IMR-90 (cell line): ENCODE measurements at regions not wholly inside any gene's neighbourhood (a gene's known extent, or its start where the extent isn't known, plus 50 kb on each side); places are given as distances from the start of the nearest gene placed in this dataset.

Experiments used
- ATAC-seq: fragments of 200-7000 bp; cut with Tn5 transposase; 2 replicates; pipeline ENCODE4 v1.9.1; 2020; ENCODE audit warnings: low read depth, mild to moderate bottlenecking, moderate library complexity
- BruUV-seq: library from RNA; stranded (reverse); fragments of 400-500 nt; replicated peaks from 2 replicates; lab custom pipeline; 2021; lab: Mats Ljungman, UMichigan
- CTCF ChIA-PET: fragments of 300-600 bp; formaldehyde crosslinking; extraction: SDS; loops from one replicate; lab custom pipeline; 2021; ENCODE audit warnings: antibody characterized with exemption; lab: Yijun Ruan, JAX
- POLR2A ChIA-PET: fragments of 300-600 bp; sonication (Branson Sonifier 250); formaldehyde crosslinking; loops from one replicate; lab custom pipeline; 2022; ENCODE audit warnings: antibody characterized with exemption; ENCODE audit not compliant: unreplicated experiment; lab: Charles Lee
- DNase-seq: peaks from one replicate; pipeline ENCODE4 v3.0.0; 2013
- H2AFZ ChIP-seq: replicated peaks from 2 replicates; pipeline ENCODE3; 2013; ENCODE audit warnings: low read length, mild to moderate bottlenecking; ENCODE audit not compliant: poor library complexity
- H2AK5ac ChIP-seq: 2 replicates; pipeline ENCODE4 v1.6.1; 2013; ENCODE audit warnings: low read depth, low read length, inconsistent platforms
- H2AK9ac ChIP-seq: replicated peaks from 2 replicates; pipeline ENCODE3; 2013; ENCODE audit warnings: mild to moderate bottlenecking, low read depth, low read length, moderate library complexity; ENCODE audit not compliant: poor library complexity
- H2BK120ac ChIP-seq: 2 replicates; pipeline ENCODE4 v1.6.1; 2013; ENCODE audit warnings: low read depth, low read length, inconsistent platforms
- H2BK15ac ChIP-seq: 3 replicates; pipeline ENCODE4 v1.6.1; 2013; ENCODE audit warnings: low read depth, low read length, inconsistent platforms
- H2BK20ac ChIP-seq: 2 replicates; pipeline ENCODE4 v1.6.1; 2013; ENCODE audit warnings: low read depth, mild to moderate bottlenecking, inconsistent platforms, low read length, moderate library complexity
- H2BK5ac ChIP-seq: 2 replicates; pipeline ENCODE4 v1.6.1; 2013; ENCODE audit warnings: mild to moderate bottlenecking, low read depth, low read length, inconsistent platforms; ENCODE audit not compliant: poor library complexity, severe bottlenecking
- H3K14ac ChIP-seq: replicated peaks from 2 replicates; pipeline ENCODE4 v1.6.1; 2013; ENCODE audit warnings: low read depth, low read length, inconsistent platforms
- H3K18ac ChIP-seq: 2 replicates; pipeline ENCODE4 v1.6.1; 2013; ENCODE audit warnings: low read depth, low read length, control low read depth
- H3K23ac ChIP-seq: 2 replicates; pipeline ENCODE4 v1.6.1; 2013; ENCODE audit warnings: low read depth, low read length, inconsistent platforms
- H3K27ac ChIP-seq: 2 replicates; pipeline ENCODE4 v1.5.1; 2013; ENCODE audit warnings: mild to moderate bottlenecking, control low read depth, low read length; ENCODE audit not compliant: insufficient read depth
- H3K27me3 ChIP-seq: 2 replicates; pipeline ENCODE4 v1.6.1; 2013; ENCODE audit warnings: low read length; ENCODE audit not compliant: control insufficient read depth, insufficient read depth
- H3K36me3 ChIP-seq: 2 replicates; pipeline ENCODE4 v1.6.1; 2013; ENCODE audit warnings: low read length, mixed read lengths; ENCODE audit not compliant: control insufficient read depth, insufficient read depth
- H3K4ac ChIP-seq: 2 replicates; pipeline ENCODE4 v1.6.1; 2013; ENCODE audit warnings: low read depth, low read length, inconsistent platforms
- H3K4me1 ChIP-seq: 2 replicates; pipeline ENCODE4 v1.6.1; 2013; ENCODE audit warnings: low read length, mixed read lengths; ENCODE audit not compliant: control insufficient read depth, insufficient read depth
- H3K4me2 ChIP-seq: 2 replicates; pipeline ENCODE4 v1.6.1; 2013; ENCODE audit warnings: low read depth, mild to moderate bottlenecking, control low read depth, low read length, moderate library complexity
- H3K4me3 ChIP-seq: 2 replicates; pipeline ENCODE4 v1.5.1; 2013; ENCODE audit warnings: low read depth, mild to moderate bottlenecking, control low read depth, low read length, moderate library complexity; ENCODE audit not compliant: insufficient read depth
- H3K56ac ChIP-seq: 2 replicates; pipeline ENCODE4 v1.6.1; 2013; ENCODE audit warnings: low read length, inconsistent platforms; ENCODE audit not compliant: insufficient read depth; ENCODE audit errors: extremely low read depth
- H3K79me1 ChIP-seq, 2 experiments: 2 replicates each; pipeline ENCODE4 v1.6.1; 2013; ENCODE audit warnings: low read length in 2 of 2, inconsistent platforms in 1 of 2, low read depth in 1 of 2
- H3K9ac ChIP-seq: 2 replicates; pipeline ENCODE4 v1.6.1; 2013; ENCODE audit warnings: low read depth, low read length, control low read depth
- H3K9me1 ChIP-seq: 2 replicates; pipeline ENCODE4 v1.6.1; 2013; ENCODE audit warnings: low read length, inconsistent platforms; ENCODE audit not compliant: insufficient read depth
- H3K9me3 ChIP-seq: 2 replicates; pipeline ENCODE4 v1.6.1; 2013; ENCODE audit warnings: low read length; ENCODE audit not compliant: control insufficient read depth, insufficient read depth
- H4K20me1 ChIP-seq: 2 replicates; pipeline ENCODE4 v1.6.1; 2013; ENCODE audit warnings: low read length, inconsistent platforms; ENCODE audit not compliant: insufficient read depth
- H4K5ac ChIP-seq: 2 replicates; pipeline ENCODE4 v1.6.1; 2013; ENCODE audit warnings: mild to moderate bottlenecking, low read depth, low read length, control low read depth
- H4K8ac ChIP-seq, 2 experiments: 2 replicates each; pipeline ENCODE4 v1.6.1; 2013; ENCODE audit warnings: low read depth in 2 of 2, low read length in 2 of 2, control low read depth in 1 of 2, inconsistent platforms in 1 of 2
- H4K91ac ChIP-seq: 2 replicates; pipeline ENCODE4 v1.6.1; 2013; ENCODE audit warnings: low read depth, low read length, inconsistent platforms; ENCODE audit not compliant: insufficient read depth
- BHLHE40 ChIP-seq: fragments of 150-350 bp; IDR thresholded peaks from 2 replicates; pipeline ENCODE4 v1.6.1; 2016; ENCODE audit warnings: mild to moderate bottlenecking, low read depth, low read length
- CEBPB ChIP-seq: IDR thresholded peaks from 2 replicates; pipeline ENCODE4 v1.6.1; 2012; ENCODE audit warnings: low read depth, low read length, improper control_type of control experiment
- CHD1 ChIP-seq: IDR thresholded peaks from 2 replicates; pipeline ENCODE4 v1.6.1; 2012; ENCODE audit warnings: low read depth, low read length, improper control_type of control experiment
- MAFK ChIP-seq: IDR thresholded peaks from 2 replicates; pipeline ENCODE4 v1.6.1; 2012; ENCODE audit warnings: low read depth, low read length, improper control_type of control experiment
- MAZ ChIP-seq: IDR thresholded peaks from 2 replicates; pipeline ENCODE4 v1.6.1; 2012; ENCODE audit warnings: low read depth, mild to moderate bottlenecking, low read length, improper control_type of control experiment, moderate library complexity, borderline replicate concordance
- MXI1 ChIP-seq: IDR thresholded peaks from 2 replicates; pipeline ENCODE4 v1.6.1; 2012; ENCODE audit warnings: low read depth, mild to moderate bottlenecking, low read length, moderate library complexity, borderline replicate concordance
- NFE2L2 ChIP-seq: fragments of 150-350 bp; IDR thresholded peaks from 2 replicates; pipeline ENCODE4 v1.6.1; 2016; ENCODE audit warnings: low read depth, mild to moderate bottlenecking, low read length
- POLR2A ChIP-seq: IDR thresholded peaks from 2 replicates; pipeline ENCODE4 v1.6.1; 2012; ENCODE audit warnings: mild to moderate bottlenecking, low read depth, low read length
- RAD21 ChIP-seq: IDR thresholded peaks from 2 replicates; pipeline ENCODE4 v1.6.1; 2012; ENCODE audit warnings: low read length, improper control_type of control experiment
- RCOR1 ChIP-seq: IDR thresholded peaks from 2 replicates; pipeline ENCODE4 v1.6.1; 2012; ENCODE audit warnings: mild to moderate bottlenecking, low read length, improper control_type of control experiment; ENCODE audit not compliant: insufficient replicate concordance
- RFX5 ChIP-seq: IDR thresholded peaks from 2 replicates; pipeline ENCODE4 v1.8.0; 2012; ENCODE audit warnings: low read depth, mild to moderate bottlenecking, low read length, moderate library complexity
- WGBS, 2 experiments: methylation state at CpG; one replicate each; pipeline versions ENCODE4 v1.1.5 to v1.1.7; 2013; ENCODE audit warnings: missing lambda C conversion rate in 2 of 2; ENCODE audit not compliant: insufficient read length in 1 of 2; ENCODE audit errors: extremely low coverage in 2 of 2; 5-methylcytosine and 5-hydroxymethylcytosine counted together
- dilution Hi-C: fragments of 300-500 bp; cut with HindIII; formaldehyde crosslinking; loops from one replicate; pipeline ENCODE4 v1.14.3; 2018; ENCODE audit warnings: low sequenced_read_pairs; ENCODE audit not compliant: unreplicated experiment
- in situ Hi-C: fragments of 300-500 bp; cut with MboI; formaldehyde crosslinking; loops from 3 replicates; pipeline ENCODE4 v1.14.3; 2019; ENCODE audit warnings: low sequenced_read_pairs, inconsistent platforms, mixed read lengths
- intact Hi-C: fragments of 100-400 bp; cut with micrococcal nuclease; formaldehyde crosslinking; loops from 2 replicates; pipeline ENCODE4 v1.10.0; 2022
- TF ChIP-seq, protein P1 (sequence below): conservative IDR thresholded peaks from 2 replicates; pipeline ENCODE4 v1.5.1; 2012; ENCODE audit warnings: mild to moderate bottlenecking, low read depth, low read length, improper control_type of control experiment
- TF ChIP-seq, protein P2 (sequence below): fragments of 150-350 bp; IDR thresholded peaks from 2 replicates; pipeline ENCODE4 v1.6.1; 2016; ENCODE audit warnings: low read depth, mild to moderate bottlenecking, low read length, moderate library complexity, borderline replicate concordance
- TF ChIP-seq, protein P3 (sequence below): fragments of 150-350 bp; IDR thresholded peaks from 2 replicates; pipeline ENCODE4 v1.6.1; 2017; ENCODE audit warnings: mild to moderate bottlenecking, antibody characterized with exemption, low read length, low read depth

DNA sequence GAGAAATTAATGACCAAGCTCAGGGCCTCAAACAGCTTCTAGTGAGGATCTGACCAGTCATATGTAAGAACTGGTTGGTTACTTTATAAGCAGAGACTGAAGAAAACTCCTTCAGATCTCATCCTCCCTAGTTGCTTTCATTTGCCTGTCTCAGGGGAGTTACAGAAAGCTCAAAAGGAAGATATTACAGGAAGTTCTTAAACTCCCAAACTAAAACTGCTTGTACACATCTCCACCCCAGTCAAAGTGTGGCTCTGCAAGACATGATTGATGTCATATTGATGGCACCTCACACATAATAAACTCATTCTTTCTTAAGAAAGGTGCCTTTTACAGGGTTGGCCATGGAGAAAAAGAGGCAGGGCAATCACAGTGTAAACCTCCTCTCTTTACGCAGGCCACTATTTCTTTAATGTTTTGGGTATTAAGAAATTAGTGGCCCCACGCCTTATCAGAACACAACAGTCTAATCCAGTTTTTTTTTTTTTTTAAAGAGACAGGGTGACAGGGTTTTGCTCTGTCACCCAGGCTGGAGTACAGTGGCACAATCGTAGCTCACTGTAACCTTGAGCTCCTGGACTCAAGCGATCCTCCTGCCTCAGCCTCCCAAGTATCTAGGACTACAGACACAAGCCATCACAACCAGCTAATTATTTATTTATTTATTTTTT lies 62.6 kb upstream of the STK17B start:
- dilution Hi-C loops, result no loop called here

More for the DNA sequence above, 62.6 kb upstream of the STK17B start:
- Histone ChIP-seq H3K4ac (peak overlapping the region; percentile 63; the same call in 1 of the 2 replicates), H3K27me3 (no peaks in the 10 kb centered on the region), H3K9ac (no peak overlapping the region), H3K4me2 (no peak overlapping the region), H4K8ac (peak overlapping the region; percentile 3 to 73; a peak in 1 of 4 replicates), H3K56ac (peak overlapping the region; percentile 8; the same call in 1 of the 2 replicates), H2AK9ac (no peak overlapping the region), H2BK15ac (peak overlapping the region; percentile 33; the same call in 2 of the 3 replicates), H2AFZ (no peak overlapping the region), H2BK20ac (peak overlapping the region; percentile 58), H3K9me1 (peaks cover 5% of the 10 kb centered on the region; the same call in 1 of the 2 replicates), H4K91ac (peak overlapping the region; percentile 14; the same call in 1 of the 2 replicates), H3K14ac (no peak overlapping the region; the same call in 1 of the 2 replicates), H3K79me1 (0 out of 4 replicates have a peak, but pooled peaks cover 0 to 4% of the 10 kb centered on the region in 2 experiments), H2BK5ac (peak overlapping the region; percentile 76), H3K4me1 (peaks cover 8% of the 10 kb centered on the region; the same call in 1 of the 2 replicates), H3K23ac (peak overlapping the region; percentile 14; the same call in 1 of the 2 replicates), H3K9me3 (no peaks in the 10 kb centered on the region), H3K36me3 (no peaks in the 10 kb centered on the region), H2AK5ac (peak overlapping the region; percentile 27), H4K5ac (peak overlapping the region; percentile 88; the same call in 1 of the 2 replicates), H3K27ac (no peak overlapping the region; the same call in 1 of the 2 replicates), H3K4me3 (no peak overlapping the region), H2BK120ac (peak overlapping the region; percentile 80), H4K20me1 (no peaks in the 10 kb centered on the region), H3K18ac (peak overlapping the region; percentile 98; the same call in 1 of the 2 replicates)
- no CpG with 5 or more reads among the region's 4 CpGs for WGBS, 2 experiments
- CTCF ChIA-PET, result interaction anchor here (0.6 to 1.2 kb wide), 5 partner anchors 33 to 102 kb away, joined by 3 to 4 read pairs (median 3); no protein-coding TSS in a partner anchor
- TF ChIP-seq MAFK (no peak), CHD1 (no peak), NFE2L2 (no peak), MXI1 (no peak), MAZ (no peak), CEBPB (no peak), RAD21 (no peak), RFX5 (no peak), POLR2A (no peak), BHLHE40 (no peak), RCOR1 (no peak)
- TF ChIP-seq, protein P1, sequence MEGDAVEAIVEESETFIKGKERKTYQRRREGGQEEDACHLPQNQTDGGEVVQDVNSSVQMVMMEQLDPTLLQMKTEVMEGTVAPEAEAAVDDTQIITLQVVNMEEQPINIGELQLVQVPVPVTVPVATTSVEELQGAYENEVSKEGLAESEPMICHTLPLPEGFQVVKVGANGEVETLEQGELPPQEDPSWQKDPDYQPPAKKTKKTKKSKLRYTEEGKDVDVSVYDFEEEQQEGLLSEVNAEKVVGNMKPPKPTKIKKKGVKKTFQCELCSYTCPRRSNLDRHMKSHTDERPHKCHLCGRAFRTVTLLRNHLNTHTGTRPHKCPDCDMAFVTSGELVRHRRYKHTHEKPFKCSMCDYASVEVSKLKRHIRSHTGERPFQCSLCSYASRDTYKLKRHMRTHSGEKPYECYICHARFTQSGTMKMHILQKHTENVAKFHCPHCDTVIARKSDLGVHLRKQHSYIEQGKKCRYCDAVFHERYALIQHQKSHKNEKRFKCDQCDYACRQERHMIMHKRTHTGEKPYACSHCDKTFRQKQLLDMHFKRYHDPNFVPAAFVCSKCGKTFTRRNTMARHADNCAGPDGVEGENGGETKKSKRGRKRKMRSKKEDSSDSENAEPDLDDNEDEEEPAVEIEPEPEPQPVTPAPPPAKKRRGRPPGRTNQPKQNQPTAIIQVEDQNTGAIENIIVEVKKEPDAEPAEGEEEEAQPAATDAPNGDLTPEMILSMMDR, result no peak
- TF ChIP-seq, protein P2, sequence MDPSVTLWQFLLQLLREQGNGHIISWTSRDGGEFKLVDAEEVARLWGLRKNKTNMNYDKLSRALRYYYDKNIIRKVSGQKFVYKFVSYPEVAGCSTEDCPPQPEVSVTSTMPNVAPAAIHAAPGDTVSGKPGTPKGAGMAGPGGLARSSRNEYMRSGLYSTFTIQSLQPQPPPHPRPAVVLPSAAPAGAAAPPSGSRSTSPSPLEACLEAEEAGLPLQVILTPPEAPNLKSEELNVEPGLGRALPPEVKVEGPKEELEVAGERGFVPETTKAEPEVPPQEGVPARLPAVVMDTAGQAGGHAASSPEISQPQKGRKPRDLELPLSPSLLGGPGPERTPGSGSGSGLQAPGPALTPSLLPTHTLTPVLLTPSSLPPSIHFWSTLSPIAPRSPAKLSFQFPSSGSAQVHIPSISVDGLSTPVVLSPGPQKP, result no peak
- TF ChIP-seq, protein P3, sequence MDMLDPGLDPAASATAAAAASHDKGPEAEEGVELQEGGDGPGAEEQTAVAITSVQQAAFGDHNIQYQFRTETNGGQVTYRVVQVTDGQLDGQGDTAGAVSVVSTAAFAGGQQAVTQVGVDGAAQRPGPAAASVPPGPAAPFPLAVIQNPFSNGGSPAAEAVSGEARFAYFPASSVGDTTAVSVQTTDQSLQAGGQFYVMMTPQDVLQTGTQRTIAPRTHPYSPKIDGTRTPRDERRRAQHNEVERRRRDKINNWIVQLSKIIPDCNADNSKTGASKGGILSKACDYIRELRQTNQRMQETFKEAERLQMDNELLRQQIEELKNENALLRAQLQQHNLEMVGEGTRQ, result no peak
- POLR2A ChIA-PET, result interaction anchor here (1.3 kb wide), 1 partner anchor 15 kb away, joined by 4 read pairs; no protein-coding TSS in a partner anchor
- intact Hi-C loops (loop anchor here (5.0 kb wide), 1 partner anchor 62 kb away; the partner anchor contains the start of gene STK17B), in situ Hi-C loops (no loop called here)
- 0 out of 2 replicates have a peak, but pooled peaks have one; percentile 12 for ATAC-seq
- peak; percentile 27 for DNase-seq
- BruUV-seq, result no TSS peak
